ENCODE measurements at regions not wholly inside any gene's neighbourhood (a gene's known extent, or its start where the extent isn't known, plus 50 kb on each side); places are given as distances from the start of the nearest gene placed in this dataset.

- H3K27me3 ChIP-seq (ENCODE audit: control insufficient read depth, insufficient read depth, low read length), result no peaks in the 10 kb centered on the region
- no peaks in the 10 kb centered on the region for H3K36me3 ChIP-seq (ENCODE audit: control insufficient read depth, insufficient read depth, low read length)
- H3K4me1 ChIP-seq (ENCODE audit: control insufficient read depth, insufficient read depth, low read length), result no peaks in the 10 kb centered on the region
- H3K9me3 ChIP-seq (ENCODE audit: control insufficient read depth, low read length), result no peaks in the 10 kb centered on the region
- H3K4me3 ChIP-seq (ENCODE audit: low read length), result no peak overlapping the region
- H3K9ac ChIP-seq (ENCODE audit: low read length), result no peak overlapping the region
Observed at GRCh38 chr5:167969998-167970397, 321.4 kb upstream of the WWC1 start.

- H3K27me3 ChIP-seq (ENCODE audit: control insufficient read depth, insufficient read depth, low read length), result no peaks in the 10 kb centered on the region
- H3K36me3 ChIP-seq (ENCODE audit: control insufficient read depth, insufficient read depth, low read length), result no peaks in the 10 kb centered on the region
- H3K4me3 ChIP-seq (ENCODE audit: low read length), result no peak overlapping the region
- H3K4me1 ChIP-seq (ENCODE audit: control insufficient read depth, insufficient read depth, low read length), result no peaks in the 10 kb centered on the region
- no peaks in the 10 kb centered on the region for H3K9me3 ChIP-seq (ENCODE audit: control insufficient read depth, low read length)
- H3K9ac ChIP-seq (ENCODE audit: low read length), result no peak overlapping the region
Observed at GRCh38 chr5:167971706-167972105, 319.7 kb upstream of the WWC1 start.

DNA sequence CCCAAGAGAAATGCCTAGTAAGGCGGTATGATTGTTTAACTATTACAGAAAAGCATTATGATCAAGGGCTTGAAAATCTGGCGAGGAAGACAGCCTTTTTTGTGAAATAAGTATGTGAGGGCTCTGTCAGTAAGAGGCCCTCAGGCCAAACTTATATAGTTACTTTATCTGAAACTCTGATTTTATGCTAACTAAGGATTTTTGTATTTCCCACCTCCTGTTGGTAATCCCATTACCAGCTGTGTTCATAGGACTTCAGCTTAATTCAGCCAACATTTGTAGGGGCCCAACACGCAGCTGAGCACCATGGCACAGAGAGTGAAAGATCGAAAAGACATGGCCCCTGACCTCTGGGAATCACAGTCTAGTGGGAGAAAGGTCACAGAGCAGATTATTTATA, 318.3 kb upstream of the WWC1 start:
- Histone ChIP-seq H3K27me3 (ENCODE audit: control insufficient read depth, insufficient read depth, low read length) (no peaks in the 10 kb centered on the region), H3K4me1 (ENCODE audit: control insufficient read depth, insufficient read depth, low read length) (no peaks in the 10 kb centered on the region), H3K4me3 (ENCODE audit: low read length) (no peak overlapping the region), H3K36me3 (ENCODE audit: control insufficient read depth, insufficient read depth, low read length) (no peaks in the 10 kb centered on the region), H3K9me3 (ENCODE audit: control insufficient read depth, low read length) (no peaks in the 10 kb centered on the region), H3K9ac (ENCODE audit: low read length) (no peak overlapping the region)

- Histone ChIP-seq H3K4me1 (ENCODE audit: control insufficient read depth, insufficient read depth, low read length) (no peaks in the 10 kb centered on the region), H3K9ac (ENCODE audit: low read length) (no peak overlapping the region), H3K9me3 (ENCODE audit: control insufficient read depth, low read length) (no peaks in the 10 kb centered on the region), H3K27me3 (ENCODE audit: control insufficient read depth, insufficient read depth, low read length) (no peaks in the 10 kb centered on the region), H3K4me3 (ENCODE audit: low read length) (no peak overlapping the region), H3K36me3 (ENCODE audit: control insufficient read depth, insufficient read depth, low read length) (no peaks in the 10 kb centered on the region)
Observed at GRCh38 chr5:167984951-167985350, 306.5 kb upstream of the WWC1 start.

DNA sequence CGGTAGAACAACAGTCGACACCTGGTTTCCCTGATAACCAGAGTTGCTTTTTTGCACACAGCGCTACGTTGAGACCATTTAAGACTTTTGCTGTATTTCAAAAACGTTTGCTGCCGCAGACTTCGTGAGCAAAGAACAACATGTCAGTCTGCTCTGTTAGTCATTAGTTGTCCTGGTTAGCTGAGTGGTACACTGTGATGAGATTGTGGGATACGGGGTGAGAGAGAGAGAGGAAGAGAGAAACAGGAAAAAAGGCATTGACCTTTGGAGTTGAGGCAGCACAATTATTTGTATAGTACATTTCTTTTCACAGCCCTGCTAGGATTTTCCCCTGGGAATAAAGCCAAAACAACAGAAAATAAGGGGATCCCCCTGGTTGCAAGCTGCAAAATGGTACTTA, 306.1 kb upstream of the WWC1 start:
- H3K4me1 ChIP-seq (ENCODE audit: control insufficient read depth, insufficient read depth, low read length), result no peaks in the 10 kb centered on the region
- H3K9ac ChIP-seq (ENCODE audit: low read length), result no peak overlapping the region
- H3K9me3 ChIP-seq (ENCODE audit: control insufficient read depth, low read length), result no peaks in the 10 kb centered on the region
- H3K4me3 ChIP-seq (ENCODE audit: low read length), result no peak overlapping the region
- no peaks in the 10 kb centered on the region for H3K36me3 ChIP-seq (ENCODE audit: control insufficient read depth, insufficient read depth, low read length)
- no peaks in the 10 kb centered on the region for H3K27me3 ChIP-seq (ENCODE audit: control insufficient read depth, insufficient read depth, low read length)

DNA sequence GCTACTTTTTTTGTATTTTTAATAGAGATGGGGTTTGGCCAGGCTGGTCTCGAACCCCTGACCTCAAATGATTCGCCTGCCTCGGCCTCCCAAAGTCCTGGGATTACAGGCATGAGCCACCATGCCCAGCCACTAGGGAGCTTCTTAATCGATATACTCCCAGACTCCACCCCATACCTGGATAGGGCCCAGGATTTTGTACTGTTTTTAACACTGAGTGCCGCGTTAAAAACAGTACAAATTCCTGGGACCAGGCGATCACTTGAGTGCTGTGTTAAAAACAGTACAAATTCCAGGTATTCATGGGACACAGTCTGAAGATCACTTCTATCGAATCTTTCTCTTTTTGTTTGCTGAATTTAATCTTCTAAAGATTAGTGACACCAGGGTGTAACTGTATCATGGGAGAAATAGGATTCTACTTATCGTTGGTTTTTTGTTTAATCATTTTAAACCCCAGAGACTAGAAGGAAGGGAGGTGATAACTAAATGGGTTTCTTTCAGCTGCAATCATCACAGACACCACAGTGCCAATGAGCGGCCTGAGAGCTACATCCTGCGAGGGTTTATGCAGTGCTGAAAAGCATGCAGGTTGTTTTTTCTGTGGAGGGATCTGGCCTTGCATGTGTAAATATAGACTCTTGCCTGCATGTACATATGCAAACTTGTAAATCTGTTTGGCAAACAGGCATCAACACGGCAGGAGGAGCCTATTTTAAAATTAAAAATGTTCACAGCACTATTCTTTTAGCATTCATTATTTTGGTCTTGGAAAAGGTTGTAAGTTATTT, 303.8 kb upstream of the WWC1 start:
- Histone ChIP-seq H3K9me3 (ENCODE audit: control insufficient read depth, low read length) (no peaks in the 10 kb centered on the region), H3K36me3 (ENCODE audit: control insufficient read depth, insufficient read depth, low read length) (no peaks in the 10 kb centered on the region), H3K27me3 (ENCODE audit: control insufficient read depth, insufficient read depth, low read length) (no peaks in the 10 kb centered on the region), H3K9ac (ENCODE audit: low read length) (no peak overlapping the region), H3K4me3 (ENCODE audit: low read length) (no peak overlapping the region), H3K4me1 (ENCODE audit: control insufficient read depth, insufficient read depth, low read length) (no peaks in the 10 kb centered on the region)

DNA sequence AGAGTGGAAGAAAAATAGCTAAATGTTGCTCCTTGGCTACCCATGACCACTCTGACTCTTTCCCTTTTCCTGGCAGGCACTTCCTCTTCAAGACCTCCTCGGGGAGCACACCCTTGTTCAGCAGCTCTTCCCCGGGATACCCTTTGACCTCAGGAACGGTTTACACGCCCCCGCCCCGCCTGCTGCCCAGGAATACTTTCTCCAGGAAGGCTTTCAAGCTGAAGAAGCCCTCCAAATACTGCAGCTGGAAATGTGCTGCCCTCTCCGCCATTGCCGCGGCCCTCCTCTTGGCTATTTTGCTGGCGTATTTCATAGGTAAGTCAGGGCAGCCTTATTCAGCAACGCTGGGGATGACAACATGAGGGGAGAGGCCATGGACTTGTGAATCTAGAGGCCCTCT, 298.6 kb upstream of the WWC1 start:
- no peaks in the 10 kb centered on the region for H3K36me3 ChIP-seq (ENCODE audit: control insufficient read depth, insufficient read depth, low read length)
- H3K4me3 ChIP-seq (ENCODE audit: low read length), result no peak overlapping the region
- no peaks in the 10 kb centered on the region for H3K27me3 ChIP-seq (ENCODE audit: control insufficient read depth, insufficient read depth, low read length)
- H3K9me3 ChIP-seq (ENCODE audit: control insufficient read depth, low read length), result no peaks in the 10 kb centered on the region
- H3K4me1 ChIP-seq (ENCODE audit: control insufficient read depth, insufficient read depth, low read length), result no peaks in the 10 kb centered on the region
- H3K9ac ChIP-seq (ENCODE audit: low read length), result no peak overlapping the region

DNA sequence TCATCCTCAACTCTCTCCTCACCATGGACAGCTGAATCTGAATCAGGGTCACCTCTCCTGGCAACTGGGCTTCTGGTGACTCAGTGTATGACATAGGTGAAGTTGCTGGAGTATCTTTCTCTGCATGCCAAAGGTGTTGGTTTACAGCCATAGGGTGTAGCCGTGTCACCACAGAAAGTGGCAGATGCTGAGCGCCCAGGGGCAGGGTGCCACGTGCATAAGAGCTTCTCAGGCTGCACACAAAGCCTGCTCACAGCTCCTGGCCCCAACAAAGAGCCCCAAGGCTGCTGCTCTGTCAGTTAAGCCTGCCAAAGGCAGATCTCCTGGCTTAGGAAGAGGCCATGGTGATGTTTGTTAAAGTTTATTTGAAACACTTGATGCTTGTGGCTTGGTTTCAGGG, 297.7 kb upstream of the WWC1 start:
- Histone ChIP-seq H3K4me1 (ENCODE audit: control insufficient read depth, insufficient read depth, low read length) (no peaks in the 10 kb centered on the region), H3K4me3 (ENCODE audit: low read length) (no peak overlapping the region), H3K9ac (ENCODE audit: low read length) (no peak overlapping the region), H3K27me3 (ENCODE audit: control insufficient read depth, insufficient read depth, low read length) (no peaks in the 10 kb centered on the region), H3K36me3 (ENCODE audit: control insufficient read depth, insufficient read depth, low read length) (no peaks in the 10 kb centered on the region), H3K9me3 (ENCODE audit: control insufficient read depth, low read length) (no peaks in the 10 kb centered on the region)

GRCh38 chr5:167995844-167996425, 295.5 kb upstream of the WWC1 start:
- no peaks in the 10 kb centered on the region for H3K27me3 ChIP-seq (ENCODE audit: control insufficient read depth, insufficient read depth, low read length)
- no peaks in the 10 kb centered on the region for H3K36me3 ChIP-seq (ENCODE audit: control insufficient read depth, insufficient read depth, low read length)
- H3K4me1 ChIP-seq (ENCODE audit: control insufficient read depth, insufficient read depth, low read length), result no peaks in the 10 kb centered on the region
- H3K9me3 ChIP-seq (ENCODE audit: control insufficient read depth, low read length), result no peaks in the 10 kb centered on the region
- H3K9ac ChIP-seq (ENCODE audit: low read length), result no peak overlapping the region
- H3K4me3 ChIP-seq (ENCODE audit: low read length), result no peak overlapping the region

DNA sequence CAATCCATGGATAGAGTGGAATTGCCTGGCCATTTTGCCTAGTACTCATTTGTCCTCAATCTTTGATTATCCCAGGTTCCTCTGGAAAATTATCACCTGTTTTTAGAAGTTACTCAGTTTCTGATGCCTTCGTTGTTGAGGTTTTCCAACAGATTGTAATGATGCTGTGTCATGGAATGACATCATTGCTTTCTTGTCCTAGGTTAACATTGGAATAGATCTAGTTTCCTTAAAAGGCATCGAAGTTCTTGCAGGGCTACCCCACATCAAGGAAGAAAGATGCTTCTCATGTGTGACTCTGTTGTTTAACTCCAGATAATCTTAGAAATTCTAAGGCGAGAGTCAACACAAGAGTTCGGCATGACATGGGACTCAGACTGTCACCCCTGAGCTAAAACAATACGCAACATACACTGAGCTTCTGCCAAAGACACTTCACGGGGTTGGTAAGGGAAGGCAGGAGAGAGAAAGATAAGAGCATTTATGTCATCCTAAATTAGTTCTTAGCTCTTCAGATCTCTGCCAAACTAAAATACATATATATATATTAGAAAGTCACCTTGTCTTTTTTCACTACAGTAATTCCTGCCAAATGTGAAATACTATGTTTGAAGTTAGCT, 293.2 kb upstream of the WWC1 start:
- no peak overlapping the region for H3K4me3 ChIP-seq (ENCODE audit: low read length)
- no peaks in the 10 kb centered on the region for H3K36me3 ChIP-seq (ENCODE audit: control insufficient read depth, insufficient read depth, low read length)
- H3K4me1 ChIP-seq (ENCODE audit: control insufficient read depth, insufficient read depth, low read length), result no peaks in the 10 kb centered on the region
- no peaks in the 10 kb centered on the region for H3K9me3 ChIP-seq (ENCODE audit: control insufficient read depth, low read length)
- H3K9ac ChIP-seq (ENCODE audit: low read length), result no peak overlapping the region
- H3K27me3 ChIP-seq (ENCODE audit: control insufficient read depth, insufficient read depth, low read length), result no peaks in the 10 kb centered on the region

- no peaks in the 10 kb centered on the region for H3K27me3 ChIP-seq (ENCODE audit: control insufficient read depth, insufficient read depth, low read length)
- no peaks in the 10 kb centered on the region for H3K9me3 ChIP-seq (ENCODE audit: control insufficient read depth, low read length)
- no peak overlapping the region for H3K9ac ChIP-seq (ENCODE audit: low read length)
- no peaks in the 10 kb centered on the region for H3K4me1 ChIP-seq (ENCODE audit: control insufficient read depth, insufficient read depth, low read length)
- H3K4me3 ChIP-seq (ENCODE audit: low read length), result no peak overlapping the region
- no peaks in the 10 kb centered on the region for H3K36me3 ChIP-seq (ENCODE audit: control insufficient read depth, insufficient read depth, low read length)
Observed at GRCh38 chr5:167999182-167999581, 292.3 kb upstream of the WWC1 start.

DNA sequence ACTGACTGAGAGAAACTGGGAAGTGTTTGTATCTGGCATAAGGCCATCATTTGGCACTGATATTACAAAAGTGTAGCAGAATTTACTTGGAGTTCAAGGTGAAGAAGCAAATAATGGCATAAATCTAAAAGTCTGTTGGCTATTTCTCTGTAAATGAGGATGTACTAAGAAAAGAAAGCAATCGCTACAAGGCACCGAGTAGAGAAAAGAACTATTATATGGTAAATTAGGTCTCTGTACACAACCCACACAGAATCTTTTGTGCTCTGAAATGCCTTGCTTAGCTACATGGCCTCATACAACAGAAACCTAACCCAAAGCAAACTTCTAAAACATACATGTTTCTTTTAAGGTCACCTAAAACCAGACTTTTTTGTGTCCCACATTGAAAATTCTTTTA, 290.1 kb upstream of the WWC1 start:
- Histone ChIP-seq H3K9me3 (ENCODE audit: control insufficient read depth, low read length) (no peaks in the 10 kb centered on the region), H3K36me3 (ENCODE audit: control insufficient read depth, insufficient read depth, low read length) (no peaks in the 10 kb centered on the region), H3K4me3 (ENCODE audit: low read length) (no peak overlapping the region), H3K9ac (ENCODE audit: low read length) (no peak overlapping the region), H3K4me1 (ENCODE audit: control insufficient read depth, insufficient read depth, low read length) (no peaks in the 10 kb centered on the region), H3K27me3 (ENCODE audit: control insufficient read depth, insufficient read depth, low read length) (no peaks in the 10 kb centered on the region)

Data from mucosa of stomach (tissue), 1 donor.